K562 (cell line): ENCODE measurements at regions not wholly inside any gene's neighbourhood (a gene's known extent, or its start where the extent isn't known, plus 50 kb on each side); places are given as distances from the start of the nearest gene placed in this dataset.

ENCODE experiments used
- ATAC-seq: fragments of 200-7000 bp; cut with Tn5 transposase; 3 replicates; pipeline ENCODE4 v1.9.1; 2020; ENCODE audit warnings: moderate library complexity
- BruUV-seq: library from RNA; stranded (reverse); fragments of 400-500 nt; replicated peaks from 2 replicates; lab custom pipeline; 2021; lab: Mats Ljungman, UMichigan
- CTCF ChIA-PET: fragments of 300-600 bp; formaldehyde crosslinking; extraction: SDS; loops from one replicate; lab custom pipeline; 2021; ENCODE audit warnings: low intra/inter-chr PET ratio; lab: Yijun Ruan, JAX
- POLR2A ChIA-PET: fragments of 300-600, 350-650 bp; sonication (Branson Sonifier 250); formaldehyde crosslinking; extraction: SDS; loops from one replicate; lab custom pipeline; 2021; ENCODE audit warnings: antibody characterized with exemption, inconsistent platforms; lab: Yijun Ruan, JAX
- DNase-seq, 4 experiments: peaks; one replicate each; pipeline versions ENCODE4 v3.0.0 to v3.0.0-alpha.2; 2011 to 2018; ENCODE audit warnings: low spot score in 3 of 4, mixed read lengths in 3 of 4; ENCODE audit errors: extremely low read depth in 1 of 4
- FAIRE-seq: peaks from 2 replicates; lab custom pipeline; 2011; peaks lifted over from hg19 to GRCh38; lab: Jason Lieb, UNC
- H2AFZ ChIP-seq: 2 replicates; pipeline ENCODE4 v1.6.0; 2011; ENCODE audit warnings: low read depth, low read length, control low read depth, inconsistent platforms
- H3K27ac ChIP-seq: fragments of 200-600 bp; 3 replicates; pipeline ENCODE4 v1.8.0; 2011; ENCODE audit warnings: low read depth, mild to moderate bottlenecking, control low read depth, inconsistent platforms, low read length, moderate library complexity, mixed read lengths; ENCODE audit errors: extremely low read depth
- H3K27me3 ChIP-seq, 2 experiments: fragments of 300-600 bp in 1 of 2; 2 replicates in 1 of 2; 3 replicates in 1 of 2; pipeline versions ENCODE4 v1.6.0 to v1.8.0; 2011; ENCODE audit warnings: inconsistent platforms in 2 of 2, low read length in 2 of 2, mild to moderate bottlenecking in 1 of 2, mixed read lengths in 1 of 2, moderate library complexity in 1 of 2; ENCODE audit not compliant: control insufficient read depth in 2 of 2, insufficient read depth in 2 of 2
- H3K36me3 ChIP-seq: fragments of 300-600 bp; 3 replicates; pipeline ENCODE4 v1.8.0; 2011; ENCODE audit warnings: mild to moderate bottlenecking, low read length, inconsistent platforms; ENCODE audit not compliant: control insufficient read depth, insufficient read depth
- H3K4me1 ChIP-seq, 2 experiments: fragments of 200-600 bp in 1 of 2; replicated peaks in 1 of 2; 2 replicates in 1 of 2; 3 replicates in 1 of 2; pipeline versions ENCODE4 v1.5.1 to v1.8.0; 2011; ENCODE audit warnings: inconsistent platforms in 2 of 2, low read length in 2 of 2, mild to moderate bottlenecking in 1 of 2, mixed read lengths in 1 of 2, moderate library complexity in 1 of 2; ENCODE audit not compliant: control insufficient read depth in 2 of 2, insufficient read depth in 2 of 2
- H3K4me2 ChIP-seq: 2 replicates; pipeline ENCODE4 v1.6.1; 2011; ENCODE audit warnings: low read length, control low read depth, inconsistent platforms, mixed read lengths; ENCODE audit not compliant: insufficient read depth
- H3K4me3 ChIP-seq: fragments of 200-600 bp; sonication (generic), shearing (Covaris generic); 2 replicates; pipeline ENCODE4 v1.5.1; 2016; ENCODE audit warnings: control low read depth, inconsistent platforms
- H3K79me2 ChIP-seq: fragments of 200-600 bp; 3 replicates; pipeline ENCODE4 v1.8.0; 2011; ENCODE audit warnings: low read length, inconsistent platforms; ENCODE audit not compliant: control insufficient read depth, insufficient read depth
- H3K9ac ChIP-seq, 2 experiments: 2 replicates each; pipeline versions ENCODE4 v1.6.0 to v1.6.1; 2011; ENCODE audit warnings: low read depth in 2 of 2, low read length in 2 of 2, control low read depth in 1 of 2, inconsistent platforms in 1 of 2, mild to moderate bottlenecking in 1 of 2, mixed read lengths in 1 of 2; ENCODE audit not compliant: insufficient read depth in 1 of 2
- H3K9me1 ChIP-seq: one replicate; pipeline ENCODE4 v1.6.0; 2011; ENCODE audit warnings: inconsistent platforms, mild to moderate bottlenecking, low read length, moderate library complexity; ENCODE audit not compliant: control insufficient read depth, insufficient read depth
- H3K9me3 ChIP-seq: replicated peaks from 2 replicates; pipeline ENCODE4 v1.5.1; 2011; ENCODE audit warnings: low read depth, low read length, inconsistent platforms; ENCODE audit not compliant: control insufficient read depth, insufficient read depth
- H4K20me1 ChIP-seq: replicated peaks from 2 replicates; pipeline ENCODE4 v1.6.1; 2011; ENCODE audit warnings: low read length, inconsistent platforms, mixed read lengths; ENCODE audit not compliant: control insufficient read depth, insufficient read depth
- SP1 ChIP-seq: sonication (generic); formaldehyde crosslinking; IDR thresholded peaks from 2 replicates; pipeline ENCODE4 v1.8.1; 2022; ENCODE audit warnings: mild to moderate bottlenecking, missing genetic modification reagents
- STAT6 ChIP-seq: sonication (generic); formaldehyde crosslinking; IDR thresholded peaks from 2 replicates; pipeline ENCODE4 v1.8.1; 2023; ENCODE audit warnings: mild to moderate bottlenecking, missing genetic modification reagents
- TAL1 ChIP-seq: fragments of 450-650 bp; IDR thresholded peaks from 2 replicates; pipeline ENCODE4 v1.6.1; 2016; ENCODE audit warnings: mild to moderate bottlenecking
- ZNF184 ChIP-seq: sonication (generic); formaldehyde crosslinking; IDR thresholded peaks from 2 replicates; pipeline ENCODE4 v1.5.0; 2020; ENCODE audit warnings: missing genetic modification reagents
- ZNF217 ChIP-seq: sonication (generic); formaldehyde crosslinking; IDR thresholded peaks from 2 replicates; pipeline ENCODE4 v1.8.0; 2022; ENCODE audit warnings: mild to moderate bottlenecking, missing genetic modification reagents
- WGBS: fragments of 100-300 bp; shearing (Covaris generic); methylation state at CpG from one replicate; pipeline ENCODE4 v1.1.6; 2016; ENCODE audit warnings: low coverage, mixed read lengths; ENCODE audit not compliant: insufficient coverage; ENCODE audit errors: missing lambda C conversion rate; 5-methylcytosine and 5-hydroxymethylcytosine counted together
- in situ Hi-C: fragments of 300-500 bp; cut with MboI; formaldehyde crosslinking; loops from 4 replicates; pipeline ENCODE4 v1.15.0; 2018; ENCODE audit warnings: inconsistent platforms, mixed read lengths
- intact Hi-C: fragments of 100-400 bp; cut with micrococcal nuclease; formaldehyde crosslinking; loops from 2 replicates; pipeline ENCODE4 v1.14.2; 2022
- TF ChIP-seq, protein P1 (sequence below): fragments of 200-600 bp; sonication (generic); IDR thresholded peaks from one replicate; pipeline ENCODE4 v1.6.1; 2012; ENCODE audit warnings: mild to moderate bottlenecking, low read depth, low read length, inconsistent platforms
- TF ChIP-seq, protein P2 (sequence below): fragments of 200-400 bp; formaldehyde crosslinking; IDR thresholded peaks from 2 replicates; pipeline ENCODE4 v1.6.1; 2017; ENCODE audit warnings: mild to moderate bottlenecking, low read depth, low read length, moderate library complexity

GRCh38 chr6:156046268-156046665, 590.6 kb upstream of the NOX3 start:
- Histone ChIP-seq H3K9me3 (no peaks in the 10 kb centered on the region; the same call in none of the 2 replicates), H4K20me1 (no peaks in the 10 kb centered on the region), H3K4me3 (no peak overlapping the region), H3K27ac (no peak overlapping the region), H3K9me1 (no peaks in the 10 kb centered on the region), H3K27me3 (no peaks in the 10 kb centered on the region), H3K4me2 (no peak overlapping the region), H3K9ac (no peak overlapping the region), H3K36me3 (no peaks in the 10 kb centered on the region), H3K79me2 (no peaks in the 10 kb centered on the region), H3K4me1 (no peaks in the 10 kb centered on the region), H2AFZ (no peak overlapping the region)
- FAIRE-seq (no peak), ATAC-seq (no peak), DNase-seq (no peak)
- WGBS: 0% methylated on average over 2 of the region's 2 CpGs
- CTCF ChIA-PET: no interaction called here
- in situ Hi-C loops (no loop called here), intact Hi-C loops (no loop called here)
- no TSS peak for BruUV-seq
- POLR2A ChIA-PET: no interaction called here
- TF ChIP-seq SP1 (CRISPR knock-in tag) (no peak), TAL1 (no peak), STAT6 (no peak), ZNF217 (CRISPR knock-in tag) (no peak), ZNF184 (CRISPR knock-in tag) (no peak)
- TF ChIP-seq, protein P1, sequence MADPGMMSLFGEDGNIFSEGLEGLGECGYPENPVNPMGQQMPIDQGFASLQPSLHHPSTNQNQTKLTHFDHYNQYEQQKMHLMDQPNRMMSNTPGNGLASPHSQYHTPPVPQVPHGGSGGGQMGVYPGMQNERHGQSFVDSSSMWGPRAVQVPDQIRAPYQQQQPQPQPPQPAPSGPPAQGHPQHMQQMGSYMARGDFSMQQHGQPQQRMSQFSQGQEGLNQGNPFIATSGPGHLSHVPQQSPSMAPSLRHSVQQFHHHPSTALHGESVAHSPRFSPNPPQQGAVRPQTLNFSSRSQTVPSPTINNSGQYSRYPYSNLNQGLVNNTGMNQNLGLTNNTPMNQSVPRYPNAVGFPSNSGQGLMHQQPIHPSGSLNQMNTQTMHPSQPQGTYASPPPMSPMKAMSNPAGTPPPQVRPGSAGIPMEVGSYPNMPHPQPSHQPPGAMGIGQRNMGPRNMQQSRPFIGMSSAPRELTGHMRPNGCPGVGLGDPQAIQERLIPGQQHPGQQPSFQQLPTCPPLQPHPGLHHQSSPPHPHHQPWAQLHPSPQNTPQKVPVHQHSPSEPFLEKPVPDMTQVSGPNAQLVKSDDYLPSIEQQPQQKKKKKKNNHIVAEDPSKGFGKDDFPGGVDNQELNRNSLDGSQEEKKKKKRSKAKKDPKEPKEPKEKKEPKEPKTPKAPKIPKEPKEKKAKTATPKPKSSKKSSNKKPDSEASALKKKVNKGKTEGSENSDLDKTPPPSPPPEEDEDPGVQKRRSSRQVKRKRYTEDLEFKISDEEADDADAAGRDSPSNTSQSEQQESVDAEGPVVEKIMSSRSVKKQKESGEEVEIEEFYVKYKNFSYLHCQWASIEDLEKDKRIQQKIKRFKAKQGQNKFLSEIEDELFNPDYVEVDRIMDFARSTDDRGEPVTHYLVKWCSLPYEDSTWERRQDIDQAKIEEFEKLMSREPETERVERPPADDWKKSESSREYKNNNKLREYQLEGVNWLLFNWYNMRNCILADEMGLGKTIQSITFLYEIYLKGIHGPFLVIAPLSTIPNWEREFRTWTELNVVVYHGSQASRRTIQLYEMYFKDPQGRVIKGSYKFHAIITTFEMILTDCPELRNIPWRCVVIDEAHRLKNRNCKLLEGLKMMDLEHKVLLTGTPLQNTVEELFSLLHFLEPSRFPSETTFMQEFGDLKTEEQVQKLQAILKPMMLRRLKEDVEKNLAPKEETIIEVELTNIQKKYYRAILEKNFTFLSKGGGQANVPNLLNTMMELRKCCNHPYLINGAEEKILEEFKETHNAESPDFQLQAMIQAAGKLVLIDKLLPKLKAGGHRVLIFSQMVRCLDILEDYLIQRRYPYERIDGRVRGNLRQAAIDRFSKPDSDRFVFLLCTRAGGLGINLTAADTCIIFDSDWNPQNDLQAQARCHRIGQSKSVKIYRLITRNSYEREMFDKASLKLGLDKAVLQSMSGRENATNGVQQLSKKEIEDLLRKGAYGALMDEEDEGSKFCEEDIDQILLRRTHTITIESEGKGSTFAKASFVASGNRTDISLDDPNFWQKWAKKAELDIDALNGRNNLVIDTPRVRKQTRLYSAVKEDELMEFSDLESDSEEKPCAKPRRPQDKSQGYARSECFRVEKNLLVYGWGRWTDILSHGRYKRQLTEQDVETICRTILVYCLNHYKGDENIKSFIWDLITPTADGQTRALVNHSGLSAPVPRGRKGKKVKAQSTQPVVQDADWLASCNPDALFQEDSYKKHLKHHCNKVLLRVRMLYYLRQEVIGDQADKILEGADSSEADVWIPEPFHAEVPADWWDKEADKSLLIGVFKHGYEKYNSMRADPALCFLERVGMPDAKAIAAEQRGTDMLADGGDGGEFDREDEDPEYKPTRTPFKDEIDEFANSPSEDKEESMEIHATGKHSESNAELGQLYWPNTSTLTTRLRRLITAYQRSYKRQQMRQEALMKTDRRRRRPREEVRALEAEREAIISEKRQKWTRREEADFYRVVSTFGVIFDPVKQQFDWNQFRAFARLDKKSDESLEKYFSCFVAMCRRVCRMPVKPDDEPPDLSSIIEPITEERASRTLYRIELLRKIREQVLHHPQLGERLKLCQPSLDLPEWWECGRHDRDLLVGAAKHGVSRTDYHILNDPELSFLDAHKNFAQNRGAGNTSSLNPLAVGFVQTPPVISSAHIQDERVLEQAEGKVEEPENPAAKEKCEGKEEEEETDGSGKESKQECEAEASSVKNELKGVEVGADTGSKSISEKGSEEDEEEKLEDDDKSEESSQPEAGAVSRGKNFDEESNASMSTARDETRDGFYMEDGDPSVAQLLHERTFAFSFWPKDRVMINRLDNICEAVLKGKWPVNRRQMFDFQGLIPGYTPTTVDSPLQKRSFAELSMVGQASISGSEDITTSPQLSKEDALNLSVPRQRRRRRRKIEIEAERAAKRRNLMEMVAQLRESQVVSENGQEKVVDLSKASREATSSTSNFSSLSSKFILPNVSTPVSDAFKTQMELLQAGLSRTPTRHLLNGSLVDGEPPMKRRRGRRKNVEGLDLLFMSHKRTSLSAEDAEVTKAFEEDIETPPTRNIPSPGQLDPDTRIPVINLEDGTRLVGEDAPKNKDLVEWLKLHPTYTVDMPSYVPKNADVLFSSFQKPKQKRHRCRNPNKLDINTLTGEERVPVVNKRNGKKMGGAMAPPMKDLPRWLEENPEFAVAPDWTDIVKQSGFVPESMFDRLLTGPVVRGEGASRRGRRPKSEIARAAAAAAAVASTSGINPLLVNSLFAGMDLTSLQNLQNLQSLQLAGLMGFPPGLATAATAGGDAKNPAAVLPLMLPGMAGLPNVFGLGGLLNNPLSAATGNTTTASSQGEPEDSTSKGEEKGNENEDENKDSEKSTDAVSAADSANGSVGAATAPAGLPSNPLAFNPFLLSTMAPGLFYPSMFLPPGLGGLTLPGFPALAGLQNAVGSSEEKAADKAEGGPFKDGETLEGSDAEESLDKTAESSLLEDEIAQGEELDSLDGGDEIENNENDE: no peak
- TF ChIP-seq, protein P2, sequence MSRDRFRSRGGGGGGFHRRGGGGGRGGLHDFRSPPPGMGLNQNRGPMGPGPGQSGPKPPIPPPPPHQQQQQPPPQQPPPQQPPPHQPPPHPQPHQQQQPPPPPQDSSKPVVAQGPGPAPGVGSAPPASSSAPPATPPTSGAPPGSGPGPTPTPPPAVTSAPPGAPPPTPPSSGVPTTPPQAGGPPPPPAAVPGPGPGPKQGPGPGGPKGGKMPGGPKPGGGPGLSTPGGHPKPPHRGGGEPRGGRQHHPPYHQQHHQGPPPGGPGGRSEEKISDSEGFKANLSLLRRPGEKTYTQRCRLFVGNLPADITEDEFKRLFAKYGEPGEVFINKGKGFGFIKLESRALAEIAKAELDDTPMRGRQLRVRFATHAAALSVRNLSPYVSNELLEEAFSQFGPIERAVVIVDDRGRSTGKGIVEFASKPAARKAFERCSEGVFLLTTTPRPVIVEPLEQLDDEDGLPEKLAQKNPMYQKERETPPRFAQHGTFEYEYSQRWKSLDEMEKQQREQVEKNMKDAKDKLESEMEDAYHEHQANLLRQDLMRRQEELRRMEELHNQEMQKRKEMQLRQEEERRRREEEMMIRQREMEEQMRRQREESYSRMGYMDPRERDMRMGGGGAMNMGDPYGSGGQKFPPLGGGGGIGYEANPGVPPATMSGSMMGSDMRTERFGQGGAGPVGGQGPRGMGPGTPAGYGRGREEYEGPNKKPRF: no peak
